ENCODE measurements at regions not wholly inside any gene's neighbourhood (a gene's known extent, or its start where the extent isn't known, plus 50 kb on each side); places are given as distances from the start of the nearest gene placed in this dataset.

DNA sequence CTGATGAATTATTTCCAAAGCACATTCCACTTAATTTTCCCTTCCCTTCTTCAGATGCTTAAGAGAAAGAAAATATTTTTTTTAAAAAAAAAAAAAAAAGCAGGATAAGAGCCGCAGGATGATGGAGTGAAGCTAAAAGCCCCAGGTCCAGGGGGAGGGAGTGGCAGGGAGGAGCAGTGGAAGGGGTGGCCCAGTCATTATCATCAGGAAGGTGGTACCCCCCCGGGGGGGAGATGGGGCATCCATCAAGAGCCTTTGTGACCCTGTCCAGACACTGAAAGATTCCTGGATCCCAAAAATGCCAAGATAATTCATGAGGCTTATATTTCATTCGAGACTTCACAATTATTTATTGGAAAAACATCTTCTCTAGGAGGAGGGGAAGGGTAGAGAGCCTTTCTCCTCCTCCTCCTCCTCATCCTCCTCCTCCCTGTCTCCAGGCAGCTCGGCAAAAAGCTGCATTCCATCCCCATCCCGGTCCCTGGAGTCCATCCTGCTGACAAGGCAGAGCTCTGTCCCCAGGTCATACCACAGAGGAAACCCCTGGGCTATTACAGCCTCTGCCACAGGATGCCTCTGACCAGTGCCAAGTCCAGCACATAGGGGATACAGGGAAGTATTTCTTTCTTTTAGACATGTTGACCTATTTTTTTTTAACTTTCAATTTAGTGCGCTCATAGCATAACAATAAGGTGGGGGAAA is 125.3 kb downstream of the TWIST2 start:
- TF ChIP-seq, protein P1, sequence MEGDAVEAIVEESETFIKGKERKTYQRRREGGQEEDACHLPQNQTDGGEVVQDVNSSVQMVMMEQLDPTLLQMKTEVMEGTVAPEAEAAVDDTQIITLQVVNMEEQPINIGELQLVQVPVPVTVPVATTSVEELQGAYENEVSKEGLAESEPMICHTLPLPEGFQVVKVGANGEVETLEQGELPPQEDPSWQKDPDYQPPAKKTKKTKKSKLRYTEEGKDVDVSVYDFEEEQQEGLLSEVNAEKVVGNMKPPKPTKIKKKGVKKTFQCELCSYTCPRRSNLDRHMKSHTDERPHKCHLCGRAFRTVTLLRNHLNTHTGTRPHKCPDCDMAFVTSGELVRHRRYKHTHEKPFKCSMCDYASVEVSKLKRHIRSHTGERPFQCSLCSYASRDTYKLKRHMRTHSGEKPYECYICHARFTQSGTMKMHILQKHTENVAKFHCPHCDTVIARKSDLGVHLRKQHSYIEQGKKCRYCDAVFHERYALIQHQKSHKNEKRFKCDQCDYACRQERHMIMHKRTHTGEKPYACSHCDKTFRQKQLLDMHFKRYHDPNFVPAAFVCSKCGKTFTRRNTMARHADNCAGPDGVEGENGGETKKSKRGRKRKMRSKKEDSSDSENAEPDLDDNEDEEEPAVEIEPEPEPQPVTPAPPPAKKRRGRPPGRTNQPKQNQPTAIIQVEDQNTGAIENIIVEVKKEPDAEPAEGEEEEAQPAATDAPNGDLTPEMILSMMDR (IDR thresholded peaks at IDR 0.05): no peak
- TF ChIP-seq POLR2A (IDR thresholded peaks at IDR 0.05): no peak

Data from testis (tissue), 2 donors.